GM21717 (cell line): ENCODE measurements at regions not wholly inside any gene's neighbourhood (a gene's known extent, or its start where the extent isn't known, plus 50 kb on each side); places are given as distances from the start of the nearest gene placed in this dataset.
"Not testable (repeated sequence)": the region's sequence is repeated elsewhere in the genome, so short reads cannot be mapped to it uniquely, and the experiment has no call there.

Experiments
- ATAC-seq: cut with Tn5 transposase; IDR thresholded peaks from one replicate; pipeline ENCODE4 v1.9.1; 2021; ENCODE audit warnings: mild to moderate bottlenecking, moderate library complexity; ENCODE audit not compliant: unreplicated experiment

GRCh38 chr1:192904438-192904895, 95.6 kb downstream of the RGS2 start:
- no peak for ATAC-seq

DNA sequence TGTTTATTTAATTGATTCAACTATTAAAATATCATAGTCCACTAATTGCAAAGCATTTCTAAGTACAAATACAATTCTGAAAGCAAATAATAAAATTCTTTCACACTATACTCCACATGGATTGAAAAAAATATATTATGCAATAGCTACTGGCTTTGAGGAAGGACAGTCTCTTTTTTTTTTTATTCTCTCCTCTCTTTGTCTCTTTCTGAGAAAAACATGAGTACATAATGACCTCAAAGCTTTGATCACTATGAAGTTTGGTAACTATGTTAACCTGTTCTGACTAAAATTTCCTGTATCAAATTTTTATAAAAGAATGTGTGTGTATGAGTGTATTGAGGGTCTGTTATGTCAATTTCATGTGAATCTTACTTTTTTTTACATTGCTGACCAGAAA, 96.2 kb downstream of the RGS2 start:
- no peak for ATAC-seq

DNA sequence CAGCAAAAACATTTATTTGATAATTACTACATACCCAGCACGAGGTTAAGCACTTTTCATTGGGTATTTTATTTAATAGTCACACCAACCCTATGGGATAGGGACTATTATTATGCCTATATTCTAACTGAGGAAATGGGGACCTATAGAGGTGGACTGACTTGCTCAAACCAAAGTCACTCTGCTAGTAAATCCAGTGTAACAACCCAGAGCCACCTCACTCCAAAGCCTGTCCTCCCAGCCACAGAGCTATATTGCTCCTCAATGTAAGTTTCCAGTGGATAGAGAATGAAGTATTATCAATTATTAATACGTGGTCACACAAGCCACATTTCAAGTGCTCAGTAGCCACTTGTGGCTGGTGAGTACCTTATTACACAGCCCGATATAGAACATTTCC, 97.5 kb downstream of the RGS2 start:
- no peak for ATAC-seq

GRCh38 chr1:192907545-192908243, 98.9 kb downstream of the RGS2 start:
- ATAC-seq, result no peak

DNA sequence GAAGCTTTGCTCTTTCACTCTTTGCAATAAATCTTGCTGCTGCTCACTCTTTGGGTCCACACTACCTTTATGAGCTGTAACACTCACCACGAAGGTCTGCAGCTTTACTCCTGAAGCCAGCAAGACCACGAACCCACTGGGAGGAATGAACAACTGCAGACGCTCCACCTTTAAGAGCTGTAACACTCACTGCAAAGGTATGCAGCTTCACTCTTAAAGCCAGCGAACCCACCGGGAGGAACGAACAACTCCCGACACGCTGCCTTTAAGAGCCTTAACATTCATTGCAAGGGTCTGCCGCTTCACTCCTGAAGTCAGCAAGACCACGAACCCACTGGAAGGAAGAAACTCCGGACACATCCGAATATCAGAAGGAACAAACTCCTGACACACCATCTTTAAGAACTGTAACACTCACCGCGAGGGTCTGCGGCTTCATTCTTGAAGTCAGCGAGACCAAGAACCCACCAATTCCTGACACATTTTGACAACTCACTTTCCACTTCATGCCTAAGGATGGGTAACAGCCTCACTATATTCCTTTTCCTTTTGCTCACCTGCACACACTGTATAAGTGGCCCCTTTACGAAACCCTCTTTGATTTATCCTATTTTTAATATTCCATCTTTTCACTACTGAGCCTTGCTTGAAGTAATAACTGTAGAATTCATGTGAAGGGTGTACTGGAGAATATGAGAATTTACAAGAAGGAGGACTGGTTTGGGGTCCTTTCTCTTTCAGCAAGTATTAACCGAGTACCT, 103.2 kb downstream of the RGS2 start:
- ATAC-seq, result not testable (repeated sequence)

DNA sequence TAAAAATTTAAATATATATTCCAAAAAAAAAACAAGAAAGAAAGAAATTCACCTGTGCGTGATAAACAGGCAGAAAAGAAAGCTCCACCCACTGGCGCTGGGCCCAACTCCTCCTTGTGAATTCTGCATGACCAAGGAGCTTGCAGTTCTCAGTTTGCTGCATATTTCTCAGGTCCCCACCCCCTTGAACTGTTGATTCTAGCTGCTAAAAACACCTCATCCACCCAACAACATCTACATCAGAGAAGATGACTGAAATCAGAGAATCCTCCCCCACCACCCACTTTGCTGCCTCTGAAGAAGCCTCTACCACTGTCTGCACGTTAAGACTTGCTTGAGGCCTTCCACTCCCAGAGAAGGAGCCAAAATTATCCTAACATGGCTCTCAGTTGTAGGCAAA, 104.8 kb downstream of the RGS2 start:
- ATAC-seq, result no peak

DNA sequence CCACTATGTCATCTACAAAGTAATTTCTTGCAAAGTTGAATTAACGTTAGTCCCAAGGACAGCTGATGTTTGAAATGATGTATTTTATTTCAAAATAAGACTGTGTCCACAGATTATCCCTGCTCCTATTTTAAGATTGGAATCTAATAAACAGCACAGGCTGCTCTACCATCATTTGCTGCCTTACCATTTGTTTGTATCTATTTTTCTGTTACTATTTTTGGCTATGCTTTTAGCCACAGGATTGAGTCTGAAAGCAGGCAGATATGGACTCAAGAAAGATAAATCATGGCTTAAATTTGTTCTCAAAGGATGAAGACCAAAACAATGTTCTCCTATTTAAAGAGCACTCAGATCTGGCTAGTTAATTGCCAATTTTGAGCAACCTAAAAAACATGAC, 105.3 kb downstream of the RGS2 start:
- ATAC-seq, result no peak

GRCh38 chr1:192914696-192915095, 105.9 kb downstream of the RGS2 start:
- no peak for ATAC-seq

DNA sequence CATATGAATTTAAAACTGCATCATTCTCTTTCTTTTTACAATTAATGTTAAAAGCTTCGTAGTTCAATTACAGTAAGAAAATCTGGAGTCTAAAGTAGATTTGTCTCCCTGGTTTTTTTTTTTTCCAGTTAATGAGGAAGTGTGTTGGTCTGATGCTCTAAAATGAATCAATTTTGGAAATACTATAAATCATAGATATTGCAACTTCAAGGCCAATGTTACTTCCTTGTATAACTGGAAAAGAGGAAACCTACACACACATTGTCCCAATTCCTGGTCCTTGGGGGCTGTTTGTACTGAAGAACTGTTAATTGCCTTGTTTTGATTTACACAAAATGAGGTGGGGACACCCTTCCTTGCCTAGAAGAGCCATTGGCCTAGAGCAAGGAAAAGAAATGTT, 107.2 kb downstream of the RGS2 start:
- no peak for ATAC-seq

DNA sequence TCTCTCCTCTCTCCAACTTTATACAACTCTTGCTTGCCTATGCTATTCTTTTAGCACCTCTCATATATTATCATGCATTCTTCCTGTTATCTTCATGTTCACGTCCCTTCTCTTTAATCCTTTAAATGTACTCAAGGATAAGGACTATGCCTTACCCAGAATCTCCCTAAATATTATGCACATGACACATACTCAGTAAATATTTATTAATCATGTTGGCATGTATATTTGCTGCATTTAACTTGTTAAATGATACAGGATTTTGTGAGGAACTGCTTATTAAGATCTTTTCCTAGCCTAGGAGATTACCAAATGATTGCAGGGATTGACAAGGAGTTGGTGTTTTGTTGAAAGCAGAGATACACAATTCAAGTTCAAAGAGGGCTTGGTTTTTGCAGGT, 109.4 kb downstream of the RGS2 start:
- ATAC-seq, result no peak

DNA sequence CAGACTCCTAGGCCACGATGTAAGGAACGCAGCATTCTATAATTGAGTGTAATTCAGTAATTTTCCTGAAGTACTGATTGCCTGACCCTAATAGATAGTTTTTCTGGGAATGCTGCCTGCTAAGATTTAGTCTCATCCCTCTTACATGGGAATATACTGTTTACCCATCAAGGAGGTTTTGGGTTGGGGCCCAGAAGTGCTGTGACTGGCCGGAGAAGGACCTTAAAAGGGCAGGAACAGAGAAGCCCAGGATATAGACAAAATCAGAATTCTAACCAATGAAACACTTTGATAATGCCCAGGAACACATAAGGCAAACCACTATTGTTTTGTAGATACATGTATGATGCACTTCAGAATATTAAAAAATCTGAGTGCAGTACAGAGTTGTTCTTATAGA, 111.6 kb downstream of the RGS2 start:
- no peak for ATAC-seq

DNA sequence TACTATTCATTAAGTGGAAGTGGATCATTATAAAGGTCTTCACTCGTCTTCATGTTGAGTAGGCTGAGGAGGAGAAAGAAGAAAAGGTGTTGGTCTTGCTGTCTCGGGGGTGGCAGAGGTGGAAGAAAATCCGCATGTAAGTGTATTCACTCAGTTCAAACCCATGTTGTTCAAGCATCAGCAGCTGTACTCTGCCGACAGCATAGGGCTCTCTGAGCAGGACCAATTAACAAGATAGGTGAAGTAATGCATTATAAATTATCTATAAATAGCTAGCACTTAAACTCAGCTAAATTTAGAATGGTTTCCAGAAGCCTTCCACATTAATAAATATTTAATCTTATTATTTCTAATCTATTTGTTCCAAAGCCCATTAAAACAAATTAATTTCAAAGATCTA, 116.8 kb downstream of the RGS2 start:
- no peak for ATAC-seq

DNA sequence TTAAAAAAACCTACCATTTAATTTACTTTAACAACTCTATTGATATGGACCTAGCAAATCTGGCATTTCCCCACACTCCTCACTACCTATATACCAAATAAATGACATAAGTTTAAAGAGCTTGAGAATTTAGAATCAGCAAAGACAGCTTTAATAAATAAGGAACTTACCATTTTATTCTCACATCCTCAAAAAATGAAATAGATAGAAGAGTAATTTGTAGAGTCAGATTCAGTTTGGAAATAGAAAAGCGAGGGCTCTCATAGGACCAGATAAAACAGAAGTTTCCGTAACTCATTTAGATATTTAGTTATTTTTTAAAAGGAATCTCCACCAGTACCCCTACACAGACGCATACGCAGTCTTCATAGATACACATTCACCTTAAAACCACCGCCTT, 117.9 kb downstream of the RGS2 start:
- no peak for ATAC-seq

- no peak for ATAC-seq
These were observed 118.7 kb downstream of the RGS2 start for GRCh38 chr1:192927496-192927895.

GRCh38 chr1:192929597-192929996, 120.8 kb downstream of the RGS2 start:
- no peak for ATAC-seq

DNA sequence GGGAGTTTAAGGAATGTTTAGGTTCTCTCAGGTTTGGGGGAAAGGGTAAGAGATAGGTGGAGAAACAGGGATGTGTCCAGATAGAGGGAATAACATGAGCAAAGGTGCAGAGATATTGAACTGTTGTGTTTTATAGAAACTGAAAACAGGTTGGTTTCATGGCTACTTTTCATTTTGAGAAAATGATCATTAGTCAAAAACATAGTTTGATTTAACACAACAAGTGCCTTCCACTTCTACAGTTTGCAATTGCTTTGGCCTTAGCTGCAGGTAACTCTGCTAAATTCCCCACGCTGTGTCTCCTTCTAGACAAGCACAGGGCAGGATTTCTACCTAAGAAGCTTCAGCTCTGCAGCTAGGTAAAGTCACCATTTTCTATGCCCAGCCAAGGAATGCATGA, 124.9 kb downstream of the RGS2 start:
- ATAC-seq, result no peak

- ATAC-seq, result peak; percentile 57
These were observed 122.7 kb downstream of the UCHL5 start for GRCh38 chr1:192936313-192937018.

DNA sequence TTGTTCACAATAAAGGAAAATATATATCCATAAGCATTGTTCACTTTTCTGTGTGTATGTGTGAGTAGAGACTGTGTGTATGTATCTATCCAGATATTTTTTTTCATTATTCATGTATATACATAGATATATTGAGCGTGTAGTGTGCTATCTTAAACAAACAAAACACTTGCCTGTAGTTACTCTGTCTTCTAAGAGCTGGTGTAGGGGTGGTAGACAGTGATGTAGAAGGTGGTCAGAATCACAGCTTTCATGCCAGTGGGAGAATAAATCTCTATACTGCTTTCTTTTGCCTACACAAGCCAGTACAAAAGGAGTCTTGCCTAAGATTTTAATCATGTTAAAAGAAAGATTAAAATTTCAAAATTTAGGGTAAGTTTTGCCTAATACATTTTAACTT, 122.0 kb downstream of the UCHL5 start:
- no peak for ATAC-seq

GRCh38 chr1:192939440-192939839, 119.7 kb downstream of the UCHL5 start:
- ATAC-seq, result no peak

DNA sequence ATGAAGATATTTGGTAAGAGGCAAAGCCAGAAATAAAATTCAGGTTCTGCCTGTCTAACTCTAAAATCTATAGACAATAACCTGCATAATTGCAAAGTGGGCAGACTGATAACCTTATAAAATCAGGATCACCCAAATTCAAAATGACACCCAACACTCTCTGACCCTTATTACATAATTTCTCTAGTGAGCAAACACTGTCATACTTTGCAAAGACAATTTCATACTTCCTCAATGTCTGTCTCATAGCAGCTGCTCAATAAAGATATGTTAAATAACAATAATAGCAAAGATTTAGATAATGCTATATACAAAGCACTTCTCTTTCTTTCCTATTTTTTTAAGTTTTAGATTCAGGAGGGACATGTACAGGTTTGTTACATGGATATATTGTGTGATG, 118.5 kb downstream of the UCHL5 start:
- ATAC-seq, result no peak

DNA sequence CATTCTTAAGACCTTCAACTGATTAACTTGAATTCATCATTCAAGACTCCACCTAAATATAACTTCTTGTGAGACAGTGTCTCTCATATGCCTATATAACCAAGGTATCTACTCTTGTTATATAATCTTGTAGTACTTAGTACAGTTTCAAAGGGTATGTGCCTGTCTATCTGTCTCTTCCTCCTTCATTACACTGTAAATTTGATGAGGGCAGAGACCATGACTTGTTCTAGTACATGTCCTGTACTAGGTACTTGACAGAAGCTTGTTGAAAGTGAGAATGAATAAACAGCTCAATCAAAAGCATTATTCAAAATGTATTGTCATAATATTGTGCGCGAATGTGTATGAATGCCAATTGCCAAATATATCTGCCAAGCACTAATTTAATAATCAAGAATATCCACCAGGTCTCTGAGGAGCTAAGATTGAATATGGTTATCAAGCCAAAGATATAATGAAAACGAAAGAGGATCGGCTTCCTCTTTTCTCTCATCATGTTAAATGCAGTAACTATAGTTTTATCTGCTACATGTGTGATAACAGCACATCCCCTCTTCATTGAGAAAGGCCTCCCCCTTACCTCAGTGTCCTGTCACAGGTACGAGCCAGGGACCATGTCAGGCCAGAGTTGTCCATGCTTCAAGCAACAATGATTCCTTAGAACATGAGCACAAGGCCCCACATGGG, 117.3 kb downstream of the UCHL5 start:
- no peak for ATAC-seq
